K562 (cell line): ENCODE measurements at regions not wholly inside any gene's neighbourhood (a gene's known extent, or its start where the extent isn't known, plus 50 kb on each side); places are given as distances from the start of the nearest gene placed in this dataset.

ENCODE experiments used
- KLF13 ChIP-seq: fragments of 450-650 bp; IDR thresholded peaks from 2 replicates; pipeline ENCODE4 v1.6.1; 2016; ENCODE audit warnings: missing genetic modification characterization, low read depth, mild to moderate bottlenecking, missing compliant biosample characterization, moderate library complexity, borderline replicate concordance
- SAP30 ChIP-seq: fragments of 200-600 bp; sonication (generic); IDR thresholded peaks from 2 replicates; pipeline ENCODE4 v1.6.1; 2012; ENCODE audit warnings: borderline replicate concordance, low read depth, mild to moderate bottlenecking, moderate library complexity, low read length, control low read depth, inconsistent platforms; ENCODE audit not compliant: insufficient read depth, poor library complexity, severe bottlenecking
- ZNF263 ChIP-seq: sonication (generic); formaldehyde crosslinking; IDR thresholded peaks from 2 replicates; pipeline ENCODE4 v1.8.0; 2022; ENCODE audit warnings: mild to moderate bottlenecking, missing genetic modification reagents, borderline replicate concordance
- ZNF407 ChIP-seq: fragments of 450-650 bp; IDR thresholded peaks from 2 replicates; pipeline ENCODE4 v1.6.1; 2016; ENCODE audit warnings: low read depth
- TF ChIP-seq, protein P1 (sequence below): fragments of 250-450 bp; sonication (Bioruptor Pico); IDR thresholded peaks from 2 replicates; pipeline ENCODE4 v1.4.0; 2020; ENCODE audit warnings: mild to moderate bottlenecking

DNA sequence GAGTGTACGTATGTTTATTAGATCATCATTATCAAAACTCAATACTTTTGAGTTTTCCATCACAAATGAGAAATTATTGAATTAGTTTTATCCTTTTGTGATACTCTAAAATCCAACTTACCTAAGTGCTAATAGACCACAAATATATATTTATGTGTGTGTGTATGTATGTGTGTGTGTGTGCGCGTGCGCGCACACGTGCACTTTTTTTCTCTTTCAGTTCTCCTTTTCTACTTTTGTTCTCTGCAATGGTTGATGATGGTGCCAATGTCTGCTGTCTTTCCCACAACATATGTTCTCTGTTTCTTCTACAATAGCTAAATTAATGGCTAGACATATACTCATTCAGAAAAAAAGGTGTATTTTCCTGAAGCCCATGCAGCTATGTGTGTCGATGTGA is 571.6 kb upstream of the ARPP21 start (continued):
- TF ChIP-seq ZNF407 (no peak), SAP30 (no peak), KLF13 (no peak), ZNF263 (CRISPR knock-in tag) (no peak)
- TF ChIP-seq, protein P1, sequence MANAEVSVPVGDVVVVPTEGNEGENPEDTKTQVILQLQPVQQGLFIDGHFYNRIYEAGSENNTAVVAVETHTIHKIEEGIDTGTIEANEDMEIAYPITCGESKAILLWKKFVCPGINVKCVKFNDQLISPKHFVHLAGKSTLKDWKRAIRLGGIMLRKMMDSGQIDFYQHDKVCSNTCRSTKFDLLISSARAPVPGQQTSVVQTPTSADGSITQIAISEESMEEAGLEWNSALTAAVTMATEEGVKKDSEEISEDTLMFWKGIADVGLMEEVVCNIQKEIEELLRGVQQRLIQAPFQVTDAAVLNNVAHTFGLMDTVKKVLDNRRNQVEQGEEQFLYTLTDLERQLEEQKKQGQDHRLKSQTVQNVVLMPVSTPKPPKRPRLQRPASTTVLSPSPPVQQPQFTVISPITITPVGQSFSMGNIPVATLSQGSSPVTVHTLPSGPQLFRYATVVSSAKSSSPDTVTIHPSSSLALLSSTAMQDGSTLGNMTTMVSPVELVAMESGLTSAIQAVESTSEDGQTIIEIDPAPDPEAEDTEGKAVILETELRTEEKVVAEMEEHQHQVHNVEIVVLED (CRISPR knock-in tag), result no peak
- TF ChIP-seq, all 486 proteins: peak for 0
